TTC549 (cell line): ENCODE measurements at regions not wholly inside any gene's neighbourhood (a gene's known extent, or its start where the extent isn't known, plus 50 kb on each side); places are given as distances from the start of the nearest gene placed in this dataset.

ENCODE experiments used
- FAIRE-seq: peaks from 2 replicates; lab custom pipeline; 2012; peaks lifted over from hg19 to GRCh38; lab: Jason Lieb, UNC

DNA sequence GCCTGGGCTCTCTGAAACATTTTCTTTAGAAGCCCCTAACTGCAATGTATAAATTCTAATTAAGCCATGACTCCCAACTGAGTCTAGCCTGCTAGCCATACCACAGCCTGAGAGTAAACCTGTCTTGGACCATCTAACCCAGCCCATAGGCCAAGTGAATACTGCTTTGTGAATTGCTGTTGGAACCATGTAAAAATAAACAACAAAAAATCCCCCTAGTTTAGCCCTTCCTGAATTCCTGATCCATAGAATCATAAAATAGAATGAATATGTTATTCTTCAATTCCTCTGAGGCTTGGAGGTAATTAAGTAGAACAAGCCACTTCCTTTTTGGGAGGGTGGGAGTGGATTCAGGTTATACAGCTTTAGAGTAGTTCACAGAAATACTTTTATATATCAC, 1496.4 kb downstream of the MRPL39 start:
- no peak for FAIRE-seq

DNA sequence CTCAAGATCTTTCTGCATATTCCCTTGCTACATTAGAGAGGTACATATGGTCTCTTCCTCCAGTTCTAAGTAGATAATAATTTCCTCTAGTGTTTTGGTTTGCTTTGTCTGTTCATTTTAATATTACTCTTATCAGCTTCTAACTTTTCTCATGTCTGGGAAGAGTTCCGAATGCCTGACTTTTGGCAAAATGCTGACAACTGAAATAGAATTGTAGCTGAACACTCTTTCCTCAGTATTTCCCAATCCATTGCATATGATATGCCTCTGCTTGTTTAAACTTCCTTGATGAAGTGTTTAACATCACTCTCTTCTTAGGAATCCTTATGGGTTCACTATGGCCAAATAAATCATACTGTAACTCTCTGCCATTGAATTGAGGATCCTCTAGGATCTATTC, 1510.1 kb downstream of the MRPL39 start:
- no peak for FAIRE-seq

DNA sequence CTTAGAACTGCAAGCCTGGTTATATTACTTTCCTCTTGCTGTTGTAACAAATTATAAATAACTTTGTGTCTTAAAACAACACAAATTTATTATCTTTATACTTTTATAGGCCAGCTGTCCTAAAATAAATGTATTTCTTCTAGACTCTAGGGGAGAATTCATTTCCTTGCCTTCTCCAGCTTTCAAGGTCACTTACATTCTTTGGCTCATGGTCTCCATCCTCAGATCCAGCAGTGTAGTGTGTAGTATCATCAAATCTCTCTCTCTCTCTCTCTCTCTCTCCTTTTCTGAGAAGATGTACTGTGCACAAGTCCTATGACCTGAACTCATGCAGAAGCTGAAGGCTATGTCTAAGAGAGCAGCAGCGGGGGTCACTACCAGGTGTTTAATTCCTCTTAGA, 1510.6 kb downstream of the MRPL39 start:
- no peak for FAIRE-seq

DNA sequence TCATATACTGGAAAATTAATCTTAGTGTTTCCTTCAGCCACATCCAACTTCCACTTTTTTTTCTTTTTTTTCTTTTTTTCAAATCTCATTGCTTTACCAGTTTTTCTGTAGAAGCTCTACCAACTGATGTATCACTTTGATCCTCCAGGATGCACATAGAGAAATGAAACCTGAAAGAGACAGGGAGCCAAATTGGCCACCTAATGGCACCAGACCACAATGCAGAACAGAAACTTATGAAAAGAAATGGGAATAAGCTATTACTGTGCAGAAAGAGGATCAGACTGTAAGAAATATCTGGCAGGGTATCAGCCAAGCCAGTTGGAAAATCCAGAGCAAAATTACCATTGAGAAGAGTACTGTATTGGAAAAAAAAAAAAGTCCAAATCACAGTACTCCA, 1514.2 kb downstream of the MRPL39 start:
- FAIRE-seq: no peak

DNA sequence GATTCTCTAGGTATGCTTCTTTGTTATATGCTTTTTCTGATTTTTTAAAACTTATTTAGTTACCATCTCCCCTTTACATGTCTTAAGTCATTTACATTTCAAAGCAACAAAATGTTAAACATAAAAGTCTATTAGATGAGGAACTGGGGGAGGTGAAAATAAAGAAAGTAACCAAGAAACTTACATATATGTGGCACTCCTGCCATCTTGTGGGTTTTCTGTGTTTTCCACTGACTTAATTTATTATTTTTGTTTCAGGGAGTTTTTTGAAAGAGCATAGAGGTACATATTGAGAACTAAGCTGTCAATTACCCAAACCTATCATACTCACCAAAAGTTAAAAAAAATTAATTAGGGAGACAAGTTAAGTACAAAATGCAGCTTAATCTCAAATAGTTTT, 1531.1 kb downstream of the MRPL39 start:
- FAIRE-seq: no peak

DNA sequence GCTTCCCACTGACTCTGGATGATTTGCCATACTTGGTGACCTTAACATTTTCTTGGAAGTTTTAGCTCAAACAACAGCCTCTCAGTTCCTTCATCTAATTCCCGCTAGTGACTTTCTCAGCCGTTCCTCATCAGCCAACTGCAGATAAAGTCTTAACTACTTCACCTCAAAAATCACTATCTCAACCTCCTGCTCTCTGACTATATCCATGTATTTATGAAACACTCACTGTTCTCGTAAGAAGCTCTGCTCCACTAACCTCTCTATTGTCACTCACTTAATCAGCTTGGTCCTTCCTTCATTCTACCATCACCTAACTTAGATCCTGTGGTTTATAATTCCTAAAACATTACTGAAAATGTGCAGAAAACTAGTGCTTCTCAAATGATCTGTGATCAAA, 1551.6 kb downstream of the MRPL39 start:
- no peak for FAIRE-seq

DNA sequence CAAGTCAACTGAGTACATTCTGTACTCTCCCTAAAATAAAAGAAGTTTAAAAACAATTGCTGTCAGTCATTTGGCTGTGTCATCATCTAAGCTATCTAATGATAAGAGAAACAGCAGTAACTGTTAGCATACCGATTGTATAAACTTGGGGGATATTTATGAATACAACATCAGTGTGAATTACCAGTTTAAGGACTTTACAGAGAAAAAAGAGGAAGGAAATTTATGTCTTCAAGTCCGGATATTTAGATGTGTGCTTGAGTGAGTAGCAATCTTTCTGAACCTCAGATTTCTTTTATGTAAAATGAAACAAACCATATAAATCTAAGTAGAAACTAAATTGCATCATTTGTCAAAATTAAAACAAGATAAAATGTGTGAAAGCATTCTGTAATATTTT, 1557.0 kb downstream of the MRPL39 start:
- no peak for FAIRE-seq

DNA sequence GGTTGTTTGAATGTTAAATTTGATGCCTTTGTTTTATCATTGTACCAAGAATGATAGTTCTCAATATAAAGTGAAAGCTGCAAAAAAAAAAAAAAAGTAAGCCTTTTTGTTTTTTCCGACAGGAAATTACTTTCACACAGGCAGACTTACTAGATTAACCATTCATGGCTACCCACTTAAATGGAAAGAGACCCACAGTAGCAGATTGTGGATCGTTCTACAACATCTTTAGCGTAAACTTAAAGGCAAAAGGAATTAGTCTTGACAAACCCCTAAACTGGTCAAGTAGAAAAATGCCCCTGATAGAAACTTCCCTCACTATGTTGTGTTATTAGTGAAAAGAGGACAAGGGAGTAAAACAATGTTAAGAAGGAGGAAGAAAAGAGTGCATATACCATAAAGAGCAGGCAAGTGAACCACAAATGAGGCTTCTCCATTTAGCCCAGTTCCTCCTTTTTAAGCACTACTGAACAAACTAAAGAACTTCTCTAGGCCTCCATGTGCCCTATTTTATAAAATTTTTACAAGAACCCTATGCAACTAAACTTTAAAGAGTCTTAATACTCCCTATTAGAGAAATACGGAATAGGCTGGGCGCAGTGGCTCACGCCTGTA, 1560.3 kb downstream of the MRPL39 start:
- FAIRE-seq: no peak

DNA sequence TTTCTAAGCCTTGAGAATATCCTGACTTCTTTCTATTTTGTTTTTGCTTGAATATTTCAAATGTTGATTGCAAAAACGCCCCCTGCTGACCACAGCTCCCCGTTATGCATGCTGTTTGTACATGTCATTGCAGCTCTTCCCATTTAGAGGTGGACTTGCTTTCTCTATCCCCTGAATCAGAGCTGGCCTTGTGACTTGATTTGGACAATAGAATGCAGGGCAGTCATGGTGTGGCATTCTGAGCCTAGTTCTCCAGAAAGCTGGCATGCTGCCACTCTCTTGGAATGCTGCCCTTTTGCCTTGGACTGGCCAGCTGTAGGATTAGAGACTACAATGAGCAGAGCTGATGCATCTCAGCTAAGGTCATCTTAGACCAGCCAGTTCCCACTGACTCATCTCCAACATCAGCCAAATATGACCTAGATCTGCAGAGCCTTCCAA, 1561.5 kb downstream of the MRPL39 start:
- no peak for FAIRE-seq

DNA sequence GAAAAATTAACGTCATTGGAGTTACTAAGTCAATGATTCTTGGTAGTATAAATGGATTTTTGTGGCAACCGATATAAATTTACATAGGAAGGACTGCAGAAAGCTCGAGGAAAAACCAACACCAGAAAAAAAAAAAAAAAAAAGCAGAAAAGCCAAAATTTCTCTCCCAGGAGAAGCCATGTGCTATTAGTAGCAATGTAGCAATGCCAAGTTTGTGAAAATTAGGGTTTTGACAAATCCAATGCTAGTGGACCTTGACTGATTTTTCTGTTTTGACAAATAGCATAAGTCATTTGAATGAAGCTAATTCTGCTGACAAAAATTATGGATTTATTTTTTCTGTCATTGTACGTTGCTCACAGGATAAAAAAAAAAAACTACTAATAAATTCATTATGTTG, 1561.9 kb downstream of the MRPL39 start:
- FAIRE-seq: no peak

DNA sequence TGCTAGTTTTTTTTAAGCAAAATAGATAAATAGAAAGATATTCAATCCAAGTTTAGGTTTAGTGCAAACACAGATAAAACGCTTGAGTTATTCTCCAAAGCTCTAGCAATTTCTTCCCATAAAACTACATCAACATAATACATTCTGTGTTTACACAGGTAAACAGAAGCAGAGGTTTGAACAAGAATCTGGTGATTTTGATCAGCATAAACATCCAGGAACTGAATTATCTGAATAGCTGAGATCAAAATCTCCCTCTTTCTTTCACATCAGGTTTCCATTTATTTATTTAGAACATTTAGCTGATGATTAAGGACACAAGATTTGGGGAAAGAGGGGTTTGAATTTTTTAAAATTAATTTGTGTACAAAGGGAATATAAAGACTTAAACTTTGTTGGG, 1564.6 kb downstream of the MRPL39 start:
- no peak for FAIRE-seq

DNA sequence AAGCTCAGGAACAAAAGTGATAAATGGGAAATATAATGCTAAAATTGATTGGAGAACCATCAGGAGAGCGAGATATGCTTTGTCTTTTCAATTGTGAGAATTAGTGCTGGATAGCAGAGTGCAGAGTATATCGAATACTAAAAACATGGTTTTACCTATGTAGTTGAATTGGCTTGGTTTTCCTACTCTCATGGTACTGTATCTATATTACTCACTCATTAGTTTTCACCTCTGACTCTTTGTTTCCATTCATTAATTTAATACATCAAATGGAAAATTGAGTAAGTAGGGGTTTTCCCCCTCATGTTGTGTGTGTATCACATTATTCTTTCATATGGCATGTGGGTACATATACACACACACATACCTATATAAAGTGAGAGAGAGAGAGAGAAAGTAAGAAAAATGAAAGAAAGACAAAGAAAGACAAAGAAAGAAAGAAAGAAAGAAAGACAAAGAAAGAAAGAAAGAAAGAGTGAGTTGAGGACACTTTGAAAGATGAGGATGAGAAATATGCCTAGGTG, 1574.5 kb downstream of the MRPL39 start:
- no peak for FAIRE-seq

DNA sequence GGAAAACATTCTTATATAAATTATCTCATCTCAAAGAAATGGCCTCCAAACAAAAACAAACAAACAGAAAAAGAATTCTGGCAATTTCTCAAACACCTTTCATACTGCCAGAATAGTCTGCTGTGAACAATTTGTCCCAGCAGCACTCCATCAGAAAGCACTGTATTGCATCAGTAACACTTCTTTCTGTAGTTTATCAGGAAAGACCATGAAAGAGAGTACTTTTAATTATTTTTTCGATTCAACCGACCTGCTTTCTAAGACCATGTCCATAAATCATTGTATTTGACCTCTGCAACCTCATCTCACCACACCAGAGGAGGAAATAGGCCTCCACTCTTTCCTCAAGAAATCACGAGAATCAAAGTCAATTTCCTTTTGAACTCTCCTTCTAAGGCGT, 1579.9 kb downstream of the MRPL39 start:
- FAIRE-seq: no peak

DNA sequence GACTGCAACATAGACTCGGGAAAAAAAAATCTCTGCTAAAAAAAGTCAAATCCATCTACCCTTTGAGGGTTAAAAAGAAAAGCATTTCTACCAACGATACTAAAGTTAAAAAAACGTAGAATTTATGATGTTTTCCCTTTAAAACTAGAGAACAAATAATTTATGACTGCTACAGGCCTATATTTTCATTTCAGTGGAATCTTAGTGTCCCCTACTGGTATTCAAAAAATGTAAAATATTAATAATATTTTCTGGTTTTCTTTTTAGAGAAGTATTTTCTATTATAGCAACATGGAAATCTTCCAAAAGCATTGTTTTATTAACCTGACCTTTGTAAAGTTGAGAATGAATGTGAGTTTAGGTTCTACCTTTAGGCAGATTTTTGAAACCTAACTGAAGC, 1582.2 kb downstream of the MRPL39 start:
- FAIRE-seq: no peak

DNA sequence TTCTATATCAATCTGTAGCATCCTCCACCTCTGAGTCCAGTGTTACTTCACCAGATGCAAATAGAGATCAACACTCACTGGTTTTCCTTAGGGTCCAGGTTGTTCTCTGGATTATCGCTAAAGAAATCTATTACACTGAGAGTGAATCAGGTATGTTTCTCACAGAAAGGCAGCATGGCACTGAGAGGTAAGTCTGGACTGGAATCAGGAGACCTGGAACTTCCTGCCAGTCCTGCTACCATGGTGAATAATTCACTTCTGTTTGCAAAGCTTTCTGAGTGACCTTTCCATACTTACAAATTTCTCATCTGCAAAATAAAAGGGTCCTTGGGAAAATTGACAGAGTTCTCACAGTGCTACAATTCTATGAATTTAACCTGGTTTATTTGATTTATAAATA, 1583.3 kb downstream of the MRPL39 start:
- no peak for FAIRE-seq

DNA sequence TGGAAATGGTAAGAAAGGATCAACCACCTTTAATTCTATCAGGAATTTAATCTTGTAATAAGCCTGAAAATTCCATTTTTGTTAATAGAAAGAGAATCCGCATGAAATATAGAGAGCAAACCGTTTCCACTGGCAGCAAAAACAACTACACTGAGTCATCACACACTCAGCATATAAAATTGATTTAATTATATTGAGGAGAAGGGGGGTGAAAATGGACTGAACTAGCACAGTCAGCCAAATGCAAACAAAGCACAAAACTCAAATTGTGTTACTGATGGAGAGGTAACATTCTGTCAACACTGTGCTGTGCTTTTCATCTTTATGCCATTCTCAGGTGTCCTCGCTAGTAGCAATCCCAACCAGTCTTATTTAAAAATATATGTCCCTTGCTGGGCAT, 1583.9 kb downstream of the MRPL39 start:
- FAIRE-seq: no peak

DNA sequence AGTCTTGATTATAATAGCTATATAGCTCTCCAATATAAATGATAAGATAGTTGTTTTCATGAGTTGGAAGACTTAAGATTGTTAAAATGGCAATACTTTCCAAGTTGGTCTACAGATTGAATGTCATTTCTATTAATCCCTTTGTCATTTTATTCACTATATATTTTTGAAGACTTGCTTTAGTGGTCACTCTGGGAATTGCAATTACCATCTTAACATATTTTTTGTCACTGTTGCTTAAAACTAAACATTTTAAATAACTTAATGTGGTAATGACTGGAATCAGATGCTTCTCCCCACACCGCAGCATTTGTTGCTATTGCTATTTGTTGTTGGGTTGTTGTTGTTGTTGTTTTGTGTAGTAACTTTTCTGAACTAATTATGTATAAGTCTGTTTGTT, 1592.9 kb downstream of the MRPL39 start:
- no peak for FAIRE-seq

DNA sequence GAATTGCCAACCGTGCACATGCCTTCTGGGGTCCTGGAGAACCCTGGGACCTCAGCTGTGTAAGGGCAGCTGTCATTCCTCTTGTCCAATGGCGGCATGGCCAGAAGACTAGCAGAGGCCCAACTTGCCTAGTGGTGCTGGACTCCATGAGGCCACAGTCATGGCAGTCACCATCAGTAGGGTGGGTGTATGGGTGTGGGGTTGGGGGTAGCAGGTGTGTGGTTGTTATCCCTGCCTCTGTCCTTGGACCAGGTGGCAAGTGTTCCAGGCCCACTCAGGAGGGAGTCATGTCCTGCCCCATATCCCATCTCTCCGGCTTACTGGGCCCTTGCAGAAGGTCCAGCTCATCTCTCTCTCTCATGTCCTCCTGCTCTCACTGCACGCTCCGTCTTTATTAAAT, 1596.2 kb downstream of the MRPL39 start:
- FAIRE-seq: no peak

DNA sequence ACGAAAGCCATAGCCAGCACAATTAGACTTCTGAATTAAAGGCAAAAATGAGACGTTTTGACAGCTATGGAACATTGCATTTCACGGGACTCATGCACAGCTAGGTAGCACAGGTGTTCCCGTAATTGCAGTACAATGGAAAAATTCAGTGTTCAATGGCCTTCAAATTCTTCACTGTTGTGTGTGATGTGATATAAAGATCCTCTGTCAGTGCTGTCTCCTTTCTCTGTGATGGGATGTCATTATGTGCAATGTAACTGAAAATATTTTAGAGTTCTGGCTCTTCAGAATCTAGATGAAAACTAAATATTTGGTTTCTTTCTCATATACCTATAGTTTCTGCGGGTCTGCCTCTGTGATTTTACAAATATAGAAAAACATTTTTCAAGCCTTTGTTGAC, 1599.7 kb downstream of the MRPL39 start:
- no peak for FAIRE-seq

DNA sequence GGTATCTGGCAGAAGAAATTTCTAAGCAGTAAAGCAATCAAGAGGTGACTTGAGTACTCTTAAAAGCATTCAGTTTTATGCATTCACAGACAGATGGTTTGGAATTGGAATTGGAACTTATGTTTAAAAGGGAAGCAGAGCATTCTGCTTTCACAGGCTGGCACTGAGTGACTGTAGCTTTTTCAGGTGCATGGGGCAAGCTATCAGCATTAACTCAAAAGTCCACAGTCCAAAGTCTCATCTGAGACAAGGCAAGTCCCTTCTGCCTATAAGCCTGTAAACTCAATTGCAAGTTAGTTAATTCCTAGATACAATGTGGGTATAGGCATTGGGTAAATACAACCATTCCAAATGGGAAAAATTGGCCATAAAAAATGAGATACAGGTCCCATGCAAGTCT, 1620.3 kb downstream of the MRPL39 start:
- no peak for FAIRE-seq

DNA sequence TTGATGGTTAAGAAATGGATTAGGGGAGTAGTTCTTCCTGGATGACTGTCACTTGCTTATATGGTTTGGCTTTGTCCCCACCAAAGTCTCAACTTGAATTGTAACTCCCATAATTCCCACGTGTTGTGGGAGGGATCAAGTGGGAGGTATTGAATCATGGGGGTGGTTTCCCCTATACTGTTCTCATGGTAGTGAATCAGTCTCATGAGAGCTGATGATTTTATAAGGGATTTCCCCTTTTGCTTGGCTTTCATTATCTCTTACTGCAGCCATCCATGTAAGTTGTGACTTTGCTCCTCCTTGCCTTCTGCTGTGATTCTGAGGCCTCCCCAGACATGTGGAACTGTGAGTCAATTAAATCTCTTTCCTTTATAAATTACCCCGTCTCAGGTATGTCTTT, 1621.1 kb downstream of the MRPL39 start:
- no peak for FAIRE-seq

DNA sequence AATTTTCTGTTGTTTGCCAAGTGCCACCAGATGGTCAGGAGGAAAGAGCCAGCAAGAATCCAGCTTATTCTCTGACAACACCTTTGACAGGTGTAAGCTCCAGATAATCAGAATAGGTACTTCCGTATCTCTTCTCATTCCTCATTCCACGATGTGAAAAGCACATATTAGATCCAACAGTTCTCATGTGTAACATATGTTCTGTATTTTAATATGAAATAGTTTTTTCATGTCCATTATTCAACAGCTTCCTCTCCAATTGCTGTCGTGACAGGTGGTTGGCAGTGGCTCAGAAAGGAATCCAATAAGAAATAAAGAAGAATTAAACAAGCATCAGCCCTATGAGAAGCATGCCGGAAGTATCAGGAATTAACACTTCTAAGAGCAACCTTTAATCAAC, 1624.7 kb downstream of the MRPL39 start:
- no peak for FAIRE-seq

DNA sequence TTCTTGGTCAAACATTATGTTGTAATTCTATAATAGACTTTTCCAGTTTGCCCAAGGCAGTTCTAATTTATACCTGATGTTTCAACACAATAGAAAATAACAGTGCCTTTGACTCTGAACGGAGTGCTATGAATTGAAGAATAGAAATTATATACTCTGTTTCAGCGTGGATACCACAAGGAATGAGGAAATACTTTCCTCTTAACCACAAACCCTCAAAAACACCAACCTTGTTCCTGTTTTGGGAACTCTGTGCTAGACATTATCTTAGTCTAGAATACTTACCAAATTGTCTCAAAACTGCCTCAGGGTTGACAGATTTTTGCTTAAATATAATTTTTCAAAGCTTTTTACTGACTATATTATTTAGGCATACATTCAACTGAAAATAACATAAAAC, 1629.3 kb downstream of the MRPL39 start:
- no peak for FAIRE-seq

DNA sequence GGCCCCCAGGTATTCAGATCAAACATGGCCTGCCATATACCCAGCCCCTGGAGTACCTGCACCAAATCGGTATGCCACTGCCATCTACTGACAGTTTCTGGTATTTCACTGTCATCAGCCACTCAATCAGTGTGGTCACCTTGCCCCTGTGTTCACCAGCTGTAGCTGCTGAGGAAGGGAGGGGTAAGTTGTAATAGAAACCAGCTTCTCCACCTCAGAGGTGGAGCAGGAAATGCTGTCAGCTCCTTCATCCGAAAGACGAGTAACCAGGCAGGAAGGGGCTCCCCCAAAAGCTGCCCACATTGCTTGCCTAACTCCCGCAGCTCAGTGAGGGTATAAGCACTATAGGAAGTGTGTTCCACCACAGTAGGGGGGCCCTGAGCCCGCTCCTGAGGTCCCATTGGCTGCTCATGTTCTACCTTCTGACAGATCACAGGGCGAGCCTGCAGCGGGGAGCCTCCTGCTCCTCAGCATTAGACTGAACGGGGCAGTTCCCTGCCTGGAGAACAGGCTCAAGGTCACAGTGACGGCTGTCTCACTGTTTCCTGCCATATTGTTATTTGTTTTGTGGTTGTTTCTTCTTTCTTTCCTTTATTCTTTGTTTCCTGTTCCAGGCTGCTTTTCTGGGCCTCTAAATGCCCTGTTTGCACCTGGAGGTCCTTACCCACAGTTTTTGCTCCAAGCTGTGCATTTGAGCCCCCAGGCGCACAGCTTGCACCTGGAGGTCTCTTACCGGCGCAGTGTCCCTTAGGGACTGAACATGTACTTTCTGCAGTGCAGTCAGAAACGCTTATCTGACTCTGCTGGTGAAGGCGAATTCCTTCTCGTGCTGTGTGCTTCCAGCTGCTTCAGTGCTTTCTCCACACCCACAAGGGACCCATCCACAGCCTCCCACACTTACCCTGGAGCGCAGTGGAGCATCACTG, 1638.3 kb downstream of the MRPL39 start:
- no peak for FAIRE-seq
